Stimulated activated CD8-positive, alpha-beta memory T cell treated with anti-CD3 and anti-CD28 coated beads, Interleukin-12 subunit alpha, Interleukin-12 subunit beta, amount 100 ng/mL, for 1 hour (primary cell): ENCODE measurements at regions not wholly inside any gene's neighbourhood (a gene's known extent, or its start where the extent isn't known, plus 50 kb on each side); places are given as distances from the start of the nearest gene placed in this dataset.
"Not testable (repeated sequence)": the region's sequence is repeated elsewhere in the genome, so short reads cannot be mapped to it uniquely, and the experiment has no call there.

Experiments
- DNase-seq: peaks from one replicate; pipeline ENCODE4 v3.0.0-alpha.2; 2020; ENCODE audit warnings: low read depth

GRCh38 chr17:71634376-71634775 lies 486.4 kb upstream of the SOX9 start:
- DNase-seq: no peak

DNA sequence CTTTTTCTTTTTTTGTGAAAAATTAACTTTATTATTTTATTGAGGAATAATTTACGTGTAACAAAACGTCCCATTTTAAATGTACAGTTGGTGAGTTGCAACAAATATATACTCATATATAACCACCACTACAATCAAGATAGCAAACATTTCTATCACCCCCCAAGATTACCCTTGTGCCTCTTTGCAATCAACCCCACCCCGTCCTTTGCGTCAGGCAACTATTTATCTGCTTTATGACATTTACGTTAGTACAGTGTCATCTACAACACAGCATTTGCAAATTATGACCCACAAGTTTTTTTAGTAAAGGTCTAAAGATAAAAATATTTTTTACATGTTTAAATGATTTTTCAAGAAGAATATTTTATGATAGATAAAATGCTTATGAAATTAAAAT lies 485.6 kb upstream of the SOX9 start:
- DNase-seq: no peak

GRCh38 chr17:71636644-71637043 lies 484.2 kb upstream of the SOX9 start:
- no peak for DNase-seq

DNA sequence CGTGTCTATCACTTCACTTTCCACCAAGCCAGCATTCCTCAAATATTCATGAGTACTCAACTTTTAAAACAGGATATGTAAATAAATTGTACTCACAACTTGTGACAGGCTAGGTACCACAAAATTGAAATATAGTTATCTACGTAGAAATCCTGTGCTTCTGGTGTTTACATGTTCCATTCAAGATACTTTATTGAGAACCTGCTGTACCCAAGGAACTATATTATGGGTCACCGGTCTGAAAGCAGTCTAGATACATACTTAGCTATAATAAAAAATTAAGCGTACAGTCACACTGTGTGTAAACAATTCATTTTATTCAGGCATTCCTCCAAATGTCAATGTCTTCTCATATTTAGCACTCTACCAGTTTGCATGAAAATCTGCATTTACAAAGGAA lies 482.2 kb upstream of the SOX9 start:
- DNase-seq: no peak

DNA sequence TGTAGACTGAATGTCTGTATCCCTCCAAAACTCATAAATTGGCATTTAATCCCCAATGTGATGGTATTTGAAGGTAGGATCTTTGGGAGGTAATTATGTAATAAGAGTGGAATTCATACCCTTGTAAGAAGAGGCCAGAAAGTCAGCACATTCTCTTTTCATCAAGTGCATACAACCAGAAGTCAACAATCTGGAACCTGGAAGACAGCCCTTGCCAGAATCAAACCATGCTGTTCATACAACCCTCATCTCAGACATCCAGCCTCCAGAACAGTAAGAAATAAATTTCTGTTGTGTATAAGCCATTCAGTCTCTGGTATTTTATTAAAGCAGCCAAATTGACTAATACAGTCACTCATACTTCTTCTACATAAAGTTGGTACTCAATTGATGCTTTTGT lies 481.0 kb upstream of the SOX9 start:
- DNase-seq: no peak

GRCh38 chr17:71646890-71647289 lies 473.9 kb upstream of the SOX9 start:
- DNase-seq: not testable (repeated sequence)

DNA sequence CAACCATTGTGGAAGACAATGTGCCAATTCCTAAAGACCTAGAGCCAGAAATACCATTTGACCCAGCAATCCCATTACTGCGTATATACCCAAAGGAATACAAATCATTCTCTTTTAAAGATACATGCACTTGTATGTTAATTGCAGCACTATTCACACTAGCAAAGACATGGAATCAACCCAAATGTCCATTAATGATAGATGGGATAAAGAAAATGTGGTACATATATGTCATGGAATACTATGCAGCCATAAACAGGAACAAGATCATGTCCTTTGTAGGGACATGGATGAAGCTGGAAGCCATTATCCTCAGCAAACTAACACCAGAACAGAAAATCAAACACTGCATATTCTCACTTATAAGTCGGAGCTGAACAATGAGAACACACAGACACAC lies 472.5 kb upstream of the SOX9 start:
- not testable (repeated sequence) for DNase-seq

DNA sequence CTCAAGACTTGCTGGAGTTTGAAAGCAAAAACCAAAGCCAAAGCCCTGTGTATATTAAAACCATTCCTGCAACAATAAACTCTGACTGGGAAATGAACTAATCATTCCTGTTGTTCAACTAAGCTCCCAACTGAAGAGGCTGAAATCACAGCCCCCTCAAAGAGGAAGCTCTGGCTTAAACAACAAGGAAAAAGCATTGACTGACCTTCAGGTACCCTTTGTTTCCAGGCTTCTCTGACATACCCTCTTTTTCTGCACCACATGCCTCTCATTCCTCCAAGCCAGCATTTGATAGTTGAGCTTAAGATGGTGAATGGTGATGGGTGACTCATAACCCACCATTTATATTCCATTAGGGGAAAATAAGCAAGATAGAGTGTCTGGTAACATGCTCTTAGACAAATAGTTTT lies 470.9 kb upstream of the SOX9 start:
- no peak for DNase-seq

DNA sequence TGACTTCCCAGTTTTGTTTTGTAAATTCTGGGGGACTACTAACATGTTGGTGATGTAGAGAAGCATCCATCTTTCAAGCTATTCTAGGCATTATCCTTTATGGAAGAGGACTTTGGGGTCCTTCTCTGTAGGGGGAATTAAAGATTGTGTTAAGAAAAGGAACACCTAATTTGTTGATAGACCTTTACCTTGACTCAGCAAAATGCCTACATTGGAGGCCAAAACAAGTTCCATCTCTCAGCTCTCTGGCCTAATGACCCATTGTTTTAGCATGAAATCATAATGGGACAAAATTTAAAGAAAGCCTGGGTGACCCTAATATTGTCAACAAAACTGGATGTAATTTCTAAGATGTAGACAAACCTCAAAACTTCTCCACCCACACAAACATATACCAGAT lies 465.3 kb upstream of the SOX9 start:
- DNase-seq: no peak

- no peak for DNase-seq
Observed at GRCh38 chr17:71656964-71657858, 463.6 kb upstream of the SOX9 start.

- DNase-seq: no peak
Observed at GRCh38 chr17:71658996-71659395, 461.8 kb upstream of the SOX9 start.

DNA sequence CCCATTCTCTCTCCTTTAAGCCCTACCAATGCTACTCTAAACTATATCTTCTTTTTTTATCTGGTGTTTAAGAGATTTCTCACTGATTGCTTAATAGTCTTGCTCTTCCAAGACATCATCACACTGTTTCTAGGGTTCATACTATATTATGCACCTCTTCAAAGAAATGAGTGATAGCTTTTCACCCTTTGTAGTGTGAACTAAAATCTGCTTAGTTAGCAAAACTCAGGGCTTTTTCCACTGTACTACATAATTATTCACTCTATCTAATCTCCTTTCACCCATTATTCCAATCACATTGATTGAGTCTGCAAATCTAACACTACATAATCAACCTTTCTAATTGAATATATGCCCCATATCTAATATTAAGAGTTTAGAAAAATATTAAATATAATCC lies 456.0 kb upstream of the SOX9 start:
- no peak for DNase-seq

GRCh38 chr17:71666047-71666446 lies 454.8 kb upstream of the SOX9 start:
- DNase-seq: no peak

DNA sequence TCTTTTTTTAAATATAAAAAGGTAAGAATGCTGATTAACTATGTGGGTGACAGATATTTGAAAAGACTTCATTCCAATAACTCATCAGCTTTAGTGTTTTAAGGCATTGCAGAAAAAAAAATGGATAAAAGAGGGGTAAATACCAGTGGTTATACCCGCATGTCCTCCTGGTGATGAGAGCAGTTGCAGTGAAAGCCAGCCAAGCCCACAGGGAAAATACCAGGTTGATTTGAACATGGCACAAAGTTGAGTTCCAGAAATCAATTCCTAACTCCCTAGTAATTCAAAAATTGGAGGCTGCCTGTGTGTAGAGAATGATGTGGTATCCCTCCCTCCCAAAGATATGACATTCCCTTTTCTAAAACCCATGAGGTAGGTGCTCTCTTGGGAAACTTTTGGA lies 453.2 kb upstream of the SOX9 start:
- DNase-seq: no peak

DNA sequence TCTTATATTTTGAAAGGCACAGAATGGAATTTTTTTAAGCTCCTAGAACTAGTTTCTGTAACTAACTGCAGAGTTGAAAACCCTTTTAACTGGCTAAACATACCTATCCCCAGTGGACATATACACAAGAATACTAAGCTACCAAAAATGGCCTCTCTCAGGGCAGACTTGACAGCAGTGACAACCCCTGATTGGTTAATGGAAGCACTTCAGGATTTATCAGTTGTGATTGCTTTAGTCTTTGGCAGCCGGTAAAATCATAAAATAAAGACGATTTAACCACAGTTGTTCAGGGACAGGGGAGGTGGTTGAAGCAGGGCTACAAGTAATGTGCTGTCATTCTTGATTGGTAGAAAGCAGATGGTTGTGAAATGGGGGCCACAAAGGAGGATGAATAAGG lies 452.0 kb upstream of the SOX9 start:
- DNase-seq: no peak

DNA sequence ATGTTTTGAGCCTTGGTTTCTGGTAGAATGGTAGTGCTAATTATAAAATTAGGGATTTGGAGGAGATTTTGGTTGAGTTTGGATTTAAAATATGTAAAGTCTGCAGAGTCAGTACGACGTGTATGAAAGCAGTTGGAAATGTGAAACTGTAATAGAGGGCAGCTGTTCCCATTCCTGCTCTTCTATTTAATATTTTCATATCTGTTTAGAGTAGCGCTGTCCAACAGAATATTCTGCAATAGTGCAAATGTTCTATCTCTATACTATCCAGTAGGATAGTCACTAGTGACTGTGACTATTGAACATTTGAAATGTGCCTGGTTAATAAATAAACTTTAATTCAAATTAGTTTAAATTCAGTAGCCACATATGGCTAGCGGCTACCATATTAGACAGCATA lies 443.4 kb upstream of the SOX9 start:
- no peak for DNase-seq

DNA sequence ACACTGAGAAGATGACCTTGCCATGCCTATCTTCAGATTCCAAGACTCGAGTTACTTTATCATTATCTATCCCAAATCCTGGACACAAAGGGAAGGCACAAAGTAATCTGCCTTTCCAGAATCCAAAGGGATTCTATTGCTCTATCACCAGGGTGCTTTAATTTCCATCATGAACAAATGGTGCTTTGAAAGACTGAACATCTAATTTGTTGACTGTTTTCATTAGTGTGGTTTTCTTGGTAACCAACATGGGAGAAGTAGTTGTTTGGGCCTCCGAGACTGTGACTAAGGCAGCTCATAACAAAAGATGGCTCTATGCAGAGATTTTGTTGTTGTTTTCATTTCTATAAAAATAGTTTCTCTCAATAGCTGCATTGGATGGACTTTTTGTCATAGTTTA lies 441.0 kb upstream of the SOX9 start:
- DNase-seq: no peak

GRCh38 chr17:71681427-71682173 lies 439.2 kb upstream of the SOX9 start:
- no peak for DNase-seq

GRCh38 chr17:71682174-71682494 lies 438.7 kb upstream of the SOX9 start:
- DNase-seq: no peak

GRCh38 chr17:71689782-71690181 lies 431.0 kb upstream of the SOX9 start:
- no peak for DNase-seq

DNA sequence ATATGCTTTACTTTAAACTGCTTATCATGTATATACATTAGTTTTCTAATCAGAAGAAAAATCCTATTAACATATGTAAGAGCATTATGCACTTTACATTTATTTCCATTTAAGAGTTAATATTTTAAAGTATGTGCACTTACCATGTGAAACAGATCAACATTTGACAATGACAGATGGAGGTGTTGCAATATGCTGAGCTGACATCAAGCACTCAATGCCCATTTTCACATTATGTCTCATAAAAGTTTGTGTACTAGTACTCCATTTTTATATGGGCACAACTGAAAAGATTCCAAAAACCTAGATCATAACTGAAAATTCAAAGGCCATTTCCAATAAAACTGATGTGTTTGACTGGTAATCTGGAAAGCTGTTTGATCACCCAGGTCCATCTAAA lies 420.9 kb upstream of the SOX9 start:
- DNase-seq: no peak

GRCh38 chr17:71703701-71704100 lies 417.1 kb upstream of the SOX9 start:
- DNase-seq: no peak

GRCh38 chr17:71709271-71709890 lies 411.4 kb upstream of the SOX9 start:
- no peak for DNase-seq
